Tibial nerve (tissue), 4 donors: ENCODE measurements at regions not wholly inside any gene's neighbourhood (a gene's known extent, or its start where the extent isn't known, plus 50 kb on each side); places are given as distances from the start of the nearest gene placed in this dataset.
"Not testable (repeated sequence)": the region's sequence is repeated elsewhere in the genome, so short reads cannot be mapped to it uniquely, and the experiment has no call there.

Experiments used
- DNase-seq, 2 donors: peaks; one replicate each; pipeline ENCODE4 v3.0.0-alpha.2; 2019; ENCODE audit warnings: low spot score in 2 of 2
- H3K27ac ChIP-seq, 4 donors: fragments of 200-600 bp; sonication (generic) in 3 of 4; one replicate each; pipeline ENCODE4 v1.5.1; 2017 to 2019; ENCODE audit warnings: mild to moderate bottlenecking in 1 of 4
- H3K27me3 ChIP-seq, 2 donors: fragments of 200-600 bp; sonication (generic) in 1 of 2; one replicate each; pipeline versions ENCODE4 v1.5.1 to v1.6.0; 2017 to 2019
- H3K36me3 ChIP-seq, 3 donors: fragments of 200-600 bp; sonication (generic); one replicate each; pipeline ENCODE4 v1.5.1; 2018 to 2019
- H3K4me1 ChIP-seq, 4 donors: fragments of 200-600 bp; sonication (generic) in 3 of 4; one replicate each; pipeline ENCODE4 v1.5.1; 2017 to 2019
- H3K4me3 ChIP-seq, 4 donors: fragments of 200-600 bp; sonication (generic) in 3 of 4; one replicate each; pipeline ENCODE4 v1.5.1; 2017 to 2019; ENCODE audit warnings: mild to moderate bottlenecking in 1 of 4, moderate library complexity in 1 of 4
- H3K9me3 ChIP-seq, 4 donors: fragments of 200-600 bp; sonication (generic) in 3 of 4; one replicate each; pipeline ENCODE4 v1.5.1; 2017 to 2019
- CTCF ChIP-seq, 5 experiments: fragments of 200-600 bp in 3 of 5; fragments of 450-650 bp in 2 of 5; sonication (generic) in 3 of 5; IDR thresholded peaks; one replicate each; pipeline ENCODE4 v1.5.1; 2016 to 2019; ENCODE audit warnings: antibody characterized with exemption in 5 of 5, mild to moderate bottlenecking in 3 of 5, moderate library complexity in 2 of 5
- EP300 ChIP-seq, 2 donors: sonication (generic); formaldehyde crosslinking; IDR thresholded peaks; one replicate each; pipeline ENCODE4 v1.6.1; 2017; ENCODE audit warnings: antibody characterized with exemption in 2 of 2, mild to moderate bottlenecking in 1 of 2
- POLR2A ChIP-seq, 2 donors: fragments of 450-650 bp; IDR thresholded peaks; one replicate each; pipeline ENCODE4 v1.6.1; 2017; ENCODE audit warnings: antibody characterized with exemption in 2 of 2, mild to moderate bottlenecking in 2 of 2, moderate library complexity in 2 of 2
- WGBS, 2 donors: methylation state at CpG; one replicate each; pipeline ENCODE4 v1.1.5; 2018; 5-methylcytosine and 5-hydroxymethylcytosine counted together

- H3K36me3 ChIP-seq: no peaks in the 10 kb centered on the region
- H3K4me1 ChIP-seq: no peaks in the 10 kb centered on the region
- H3K9me3 ChIP-seq: peaks cover 0 to 2% (median 0%) of the 10 kb centered on the region in 4 donors
- no peaks in the 10 kb centered on the region for H3K27me3 ChIP-seq
- H3K4me3 ChIP-seq: no peak overlapping the region
- H3K27ac ChIP-seq: no peak overlapping the region
- TF ChIP-seq POLR2A (IDR thresholded peaks at IDR 0.05) (no peak), EP300 (IDR thresholded peaks at IDR 0.05) (no peak), CTCF (IDR thresholded peaks at IDR 0.05) (no peak)
- no peak for DNase-seq
- WGBS, 2 donors: 80 to 100% methylated on average over 1 of the region's 1 CpG
Observed at GRCh38 chr6:86738078-86738477, 199.2 kb upstream of the HTR1E start.

GRCh38 chr6:86731631-86732030 is 205.7 kb upstream of the HTR1E start:
- not testable (repeated sequence) for H3K27me3 ChIP-seq, H3K36me3 ChIP-seq, DNase-seq, H3K4me3 ChIP-seq, H3K4me1 ChIP-seq, H3K27ac ChIP-seq
- 85 to 87% methylated on average over 8 of the region's 8 CpGs for WGBS, 2 donors
- peaks cover 0 to 18% (median 0%) of the 10 kb centered on the region in 4 donors for H3K9me3 ChIP-seq

GRCh38 chr6:86730772-86731171 is 206.6 kb upstream of the HTR1E start:
- H3K9me3 ChIP-seq: peaks cover 0 to 19% (median 0%) of the 10 kb centered on the region in 4 donors
- not testable (repeated sequence) for H3K36me3 ChIP-seq, DNase-seq, H3K4me1 ChIP-seq, H3K4me3 ChIP-seq, H3K27ac ChIP-seq, H3K27me3 ChIP-seq
- 92% methylated on average over 4 of the region's 4 CpGs for WGBS, 2 donors

- DNase-seq: no peak
- WGBS, 2 donors: 0% methylated on average over 1 of the region's 1 CpG
- Histone ChIP-seq H3K27me3 (no peaks in the 10 kb centered on the region), H3K9me3 (peaks cover 0 to 24% (median 0%) of the 10 kb centered on the region in 4 donors), H3K27ac (no peak overlapping the region), H3K36me3 (no peaks in the 10 kb centered on the region), H3K4me1 (no peaks in the 10 kb centered on the region), H3K4me3 (no peak overlapping the region)
- no peak for TF ChIP-seq CTCF (IDR thresholded peaks at IDR 0.05)
- no peak for TF ChIP-seq EP300 (IDR thresholded peaks at IDR 0.05)
- TF ChIP-seq POLR2A (IDR thresholded peaks at IDR 0.05): no peak
Observed at GRCh38 chr6:86730216-86730615, 207.1 kb upstream of the HTR1E start.

- TF ChIP-seq EP300 (IDR thresholded peaks at IDR 0.05) (no peak), POLR2A (IDR thresholded peaks at IDR 0.05) (no peak), CTCF (IDR thresholded peaks at IDR 0.05) (no peak)
- H3K4me3 ChIP-seq: no peak overlapping the region
- no peak for DNase-seq
- 52 to 58% methylated on average over 2 of the region's 2 CpGs for WGBS, 2 donors
- no peaks in the 10 kb centered on the region for H3K4me1 ChIP-seq
- H3K27ac ChIP-seq: no peak overlapping the region
- H3K27me3 ChIP-seq: no peaks in the 10 kb centered on the region
- H3K36me3 ChIP-seq: no peaks in the 10 kb centered on the region
- peaks cover 0 to 24% (median 0%) of the 10 kb centered on the region in 4 donors for H3K9me3 ChIP-seq
Observed at GRCh38 chr6:86728976-86729375, 208.4 kb upstream of the HTR1E start.

GRCh38 chr6:86724695-86725094 is 212.6 kb upstream of the HTR1E start:
- Histone ChIP-seq H3K27me3 (no peaks in the 10 kb centered on the region), H3K27ac (no peak overlapping the region), H3K36me3 (no peaks in the 10 kb centered on the region), H3K4me1 (no peaks in the 10 kb centered on the region), H3K4me3 (no peak overlapping the region), H3K9me3 (peaks cover 0 to 8% (median 0%) of the 10 kb centered on the region in 4 donors)
- TF ChIP-seq CTCF (IDR thresholded peaks at IDR 0.05) (no peak), POLR2A (IDR thresholded peaks at IDR 0.05) (no peak), EP300 (IDR thresholded peaks at IDR 0.05) (no peak)
- no peak for DNase-seq
- WGBS, 2 donors: 62 to 70% methylated on average over 4 of the region's 4 CpGs
